ENCODE measurements at regions not wholly inside any gene's neighbourhood (a gene's known extent, or its start where the extent isn't known, plus 50 kb on each side); places are given as distances from the start of the nearest gene placed in this dataset.
A peak's percentile ranks its signal among the peaks of the same experiment; 100 is the strongest.

- Mint-ChIP-seq H3K27ac (no peak overlapping the region), H3K36me3 (peaks cover 22 to 27% of the 10 kb centered on the region in 2 donors), H3K9me3 (peaks cover 46 to 47% of the 10 kb centered on the region in 2 donors)
- no peak for ATAC-seq
- DNase-seq (ENCODE audit: low spot score in 2 of 2), result no peak
These were observed 306.1 kb upstream of the RTL1 start for GRCh38 chr14:101209594-101209993.

- DNase-seq (ENCODE audit: low spot score in 2 of 2), result peak in 1 of 2 donors; percentile 7
- H3K36me3 Mint-ChIP-seq, result peaks cover 6% of the 10 kb centered on the region in 2 donors
- ATAC-seq, result no peak
- H3K9me3 Mint-ChIP-seq, result peaks cover 14 to 25% of the 10 kb centered on the region in 2 donors
- H3K27ac Mint-ChIP-seq, result no peak overlapping the region
These were observed 311.7 kb upstream of the RTL1 start for GRCh38 chr14:101215266-101215665.

GRCh38 chr14:101215927-101216326, 312.4 kb upstream of the RTL1 start:
- Mint-ChIP-seq H3K27ac (no peak overlapping the region), H3K9me3 (peaks cover 9 to 19% of the 10 kb centered on the region in 2 donors), H3K36me3 (peaks cover 6% of the 10 kb centered on the region in 2 donors)
- ATAC-seq (no peak), DNase-seq (ENCODE audit: low spot score in 2 of 2) (peak in 1 of 2 donors; percentile 33)

- no peak for DNase-seq (ENCODE audit: low spot score in 2 of 2)
- no peak for ATAC-seq
- Mint-ChIP-seq H3K27ac (no peak overlapping the region), H3K9me3 (peaks cover 9 to 18% of the 10 kb centered on the region in 2 donors), H3K36me3 (peaks cover 6% of the 10 kb centered on the region in 2 donors)
These were observed 313.0 kb upstream of the RTL1 start for GRCh38 chr14:101216366-101217079.

GRCh38 chr14:101217080-101217463, 313.6 kb upstream of the RTL1 start:
- ATAC-seq (no peak), DNase-seq (ENCODE audit: low spot score in 2 of 2) (peak in 1 of 2 donors; percentile 6)
- no peak overlapping the region for H3K27ac Mint-ChIP-seq
- peaks cover 2 to 3% of the 10 kb centered on the region in 2 donors for H3K36me3 Mint-ChIP-seq
- peaks cover 5 to 15% of the 10 kb centered on the region in 2 donors for H3K9me3 Mint-ChIP-seq

GRCh38 chr14:101217616-101218371, 314.3 kb upstream of the RTL1 start:
- Mint-ChIP-seq H3K36me3 (no peaks in the 10 kb centered on the region), H3K9me3 (peaks cover 3 to 13% of the 10 kb centered on the region in 2 donors), H3K27ac (no peak overlapping the region)
- DNase-seq (ENCODE audit: low spot score in 2 of 2) (peak in 1 of 2 donors; percentile 11), ATAC-seq (no peak)

- H3K9me3 Mint-ChIP-seq, result peaks cover 1 to 6% of the 10 kb centered on the region in 2 donors
These were observed 316.6 kb upstream of the RTL1 start for GRCh38 chr14:101219896-101220703.

GRCh38 chr14:101220921-101221510, 317.5 kb upstream of the RTL1 start:
- peaks cover 0 to under 1% of the 10 kb centered on the region in 2 donors for H3K9me3 Mint-ChIP-seq
- ATAC-seq (no peak), DNase-seq (ENCODE audit: low spot score in 2 of 2) (no peak)
- peak overlapping the region in 1 of 2 donors; percentile 59 for H3K27ac Mint-ChIP-seq
- no peaks in the 10 kb centered on the region for H3K36me3 Mint-ChIP-seq

More at GRCh38 chr14:101219896-101220703, 316.6 kb upstream of the RTL1 start:
- Mint-ChIP-seq H3K36me3 (no peaks in the 10 kb centered on the region), H3K27ac (peak overlapping the region in 1 of 2 donors; percentile 87)
- ATAC-seq (no peak), DNase-seq (ENCODE audit: low spot score in 2 of 2) (no peak)

- ATAC-seq (no peak), DNase-seq (ENCODE audit: low spot score in 2 of 2) (no peak)
- H3K9me3 Mint-ChIP-seq, result no peaks in the 10 kb centered on the region
- H3K27ac Mint-ChIP-seq, result peak overlapping the region in 1 of 2 donors; percentile 59
- H3K36me3 Mint-ChIP-seq, result no peaks in the 10 kb centered on the region
These were observed 318.1 kb upstream of the RTL1 start for GRCh38 chr14:101221549-101222160.

- no peak for ATAC-seq
- no peaks in the 10 kb centered on the region for H3K36me3 Mint-ChIP-seq
These were observed 319.0 kb upstream of the RTL1 start for GRCh38 chr14:101222362-101223070.

GRCh38 chr14:101223127-101223526, 319.6 kb upstream of the RTL1 start:
- ATAC-seq, result no peak
- H3K9me3 Mint-ChIP-seq, result no peaks in the 10 kb centered on the region
- H3K27ac Mint-ChIP-seq, result no peak overlapping the region
- no peak for DNase-seq (ENCODE audit: low spot score in 2 of 2)
- no peaks in the 10 kb centered on the region for H3K36me3 Mint-ChIP-seq

More at GRCh38 chr14:101222362-101223070, 319.0 kb upstream of the RTL1 start:
- DNase-seq (ENCODE audit: low spot score in 2 of 2), result no peak
- Mint-ChIP-seq H3K27ac (no peak overlapping the region), H3K9me3 (no peaks in the 10 kb centered on the region)

- no peaks in the 10 kb centered on the region for H3K36me3 Mint-ChIP-seq
- H3K9me3 Mint-ChIP-seq, result no peaks in the 10 kb centered on the region
- DNase-seq (ENCODE audit: low spot score in 2 of 2) (no peak), ATAC-seq (no peak)
- no peak overlapping the region for H3K27ac Mint-ChIP-seq
These were observed 320.1 kb upstream of the RTL1 start for GRCh38 chr14:101223561-101224162.

- H3K36me3 Mint-ChIP-seq, result no peaks in the 10 kb centered on the region
- no peaks in the 10 kb centered on the region for H3K9me3 Mint-ChIP-seq
- DNase-seq (ENCODE audit: low spot score in 2 of 2) (no peak), ATAC-seq (no peak)
- no peak overlapping the region for H3K27ac Mint-ChIP-seq
These were observed 321.0 kb upstream of the RTL1 start for GRCh38 chr14:101224356-101225156.

Data from activated naive CD4-positive, alpha-beta T cell treated with anti-CD3 and anti-CD28 coated beads, Interleukin-2, amount 50 U/mL, for 72 hours (primary cell).